Activated CD4-positive, alpha-beta memory T cell treated with anti-CD3 and anti-CD28 coated beads, Interleukin-2, amount 10 ng/mL, durations not matched to agents 7 days and 5 days (primary cell): ENCODE measurements at regions not wholly inside any gene's neighbourhood (a gene's known extent, or its start where the extent isn't known, plus 50 kb on each side); places are given as distances from the start of the nearest gene placed in this dataset.
"Not testable (repeated sequence)": the region's sequence is repeated elsewhere in the genome, so short reads cannot be mapped to it uniquely, and the experiment has no call there.

ENCODE experiments used
- CTCF ChIA-PET: fragments of 350-600 bp; sonication (Branson Sonifier 250); formaldehyde crosslinking; loops from one replicate; lab custom pipeline; 2021; ENCODE audit warnings: antibody characterized with exemption, inconsistent platforms; lab: Charles Lee
- POLR2A ChIA-PET: fragments of 350-600 bp; sonication (Branson Sonifier 250); formaldehyde crosslinking; loops from one replicate; lab custom pipeline; 2021; ENCODE audit warnings: antibody characterized with exemption; lab: Charles Lee
- DNase-seq: peaks from one replicate; pipeline ENCODE4 v3.0.0-alpha.2; 2020
- H3K27ac Mint-ChIP-seq: one replicate; pipeline ENCODE4 v1.8.0; 2021; ENCODE audit warnings: mild to moderate bottlenecking, mixed read lengths
- H3K27me3 Mint-ChIP-seq: one replicate; pipeline ENCODE4 v1.8.0; 2021; ENCODE audit warnings: mixed read lengths
- H3K36me3 Mint-ChIP-seq: one replicate; pipeline ENCODE4 v1.8.0; 2021; ENCODE audit warnings: low read depth, mixed read lengths
- H3K4me1 Mint-ChIP-seq: one replicate; pipeline ENCODE4 v1.8.0; 2021; ENCODE audit warnings: mixed read lengths
- H3K4me3 Mint-ChIP-seq: one replicate; pipeline ENCODE4 v1.8.0; 2021; ENCODE audit warnings: mild to moderate bottlenecking, mixed read lengths
- H3K9me3 Mint-ChIP-seq: one replicate; pipeline ENCODE4 v1.8.0; 2021; ENCODE audit warnings: mixed read lengths

- H3K36me3 Mint-ChIP-seq = no peaks in the 10 kb centered on the region
- POLR2A ChIA-PET = no interaction called here
- H3K9me3 Mint-ChIP-seq = peaks cover 4% of the 10 kb centered on the region
- CTCF ChIA-PET = no interaction called here
- DNase-seq = no peak
- no peaks in the 10 kb centered on the region for H3K4me1 Mint-ChIP-seq
- H3K27ac Mint-ChIP-seq = no peak overlapping the region
- H3K4me3 Mint-ChIP-seq = no peak overlapping the region
- peaks cover 5% of the 10 kb centered on the region for H3K27me3 Mint-ChIP-seq
Measured at GRCh38 chr12:112595410-112595809, 176.7 kb downstream of the PTPN11 start.

- H3K9me3 Mint-ChIP-seq = peaks cover 9% of the 10 kb centered on the region
- H3K27ac Mint-ChIP-seq = no peak overlapping the region
- CTCF ChIA-PET = no interaction called here
- no peak overlapping the region for H3K4me3 Mint-ChIP-seq
- no peaks in the 10 kb centered on the region for H3K4me1 Mint-ChIP-seq
- DNase-seq = no peak
- H3K36me3 Mint-ChIP-seq = no peaks in the 10 kb centered on the region
- H3K27me3 Mint-ChIP-seq = peaks cover 9% of the 10 kb centered on the region
- POLR2A ChIA-PET = no interaction called here
Measured at GRCh38 chr12:112597986-112598385, 179.2 kb downstream of the PTPN11 start.

GRCh38 chr12:112598626-112599025 lies 179.9 kb downstream of the PTPN11 start:
- CTCF ChIA-PET = no interaction called here
- Mint-ChIP-seq H3K27ac (no peak overlapping the region), H3K4me3 (no peak overlapping the region), H3K9me3 (peaks cover 9% of the 10 kb centered on the region), H3K27me3 (peaks cover 13% of the 10 kb centered on the region), H3K36me3 (no peaks in the 10 kb centered on the region), H3K4me1 (no peaks in the 10 kb centered on the region)
- POLR2A ChIA-PET = no interaction called here
- no peak for DNase-seq

- DNase-seq = no peak
- H3K27me3 Mint-ChIP-seq = peaks cover 12% of the 10 kb centered on the region
- H3K4me3 Mint-ChIP-seq = no peak overlapping the region
- H3K36me3 Mint-ChIP-seq = no peaks in the 10 kb centered on the region
- H3K4me1 Mint-ChIP-seq = no peaks in the 10 kb centered on the region
- ChIA-PET CTCF (no interaction called here), POLR2A (no interaction called here)
- H3K9me3 Mint-ChIP-seq = peaks cover 9% of the 10 kb centered on the region
- H3K27ac Mint-ChIP-seq = no peak overlapping the region
Measured at GRCh38 chr12:112599871-112600270, 181.1 kb downstream of the PTPN11 start.

GRCh38 chr12:112602150-112602549 lies 183.4 kb downstream of the PTPN11 start:
- peaks cover 14% of the 10 kb centered on the region for H3K27me3 Mint-ChIP-seq
- ChIA-PET POLR2A (no interaction called here), CTCF (no interaction called here)
- no peak for DNase-seq
- H3K36me3 Mint-ChIP-seq = no peaks in the 10 kb centered on the region
- H3K9me3 Mint-ChIP-seq = peaks cover 9% of the 10 kb centered on the region
- no peaks in the 10 kb centered on the region for H3K4me1 Mint-ChIP-seq
- no peak overlapping the region for H3K4me3 Mint-ChIP-seq
- H3K27ac Mint-ChIP-seq = no peak overlapping the region

- DNase-seq = no peak
- Mint-ChIP-seq H3K36me3 (no peaks in the 10 kb centered on the region), H3K27ac (no peak overlapping the region), H3K9me3 (no peaks in the 10 kb centered on the region), H3K27me3 (peaks cover 14% of the 10 kb centered on the region), H3K4me3 (no peak overlapping the region), H3K4me1 (no peaks in the 10 kb centered on the region)
- POLR2A ChIA-PET = no interaction called here
- CTCF ChIA-PET = no interaction called here
Measured at GRCh38 chr12:112606611-112607365, 184.8 kb upstream of the RPH3A start.

GRCh38 chr12:112607427-112607826 lies 184.1 kb upstream of the RPH3A start:
- no peaks in the 10 kb centered on the region for H3K9me3 Mint-ChIP-seq

GRCh38 chr12:112611908-112612307 lies 179.6 kb upstream of the RPH3A start:
- H3K4me1 Mint-ChIP-seq = no peaks in the 10 kb centered on the region
- POLR2A ChIA-PET = no interaction called here
- DNase-seq = no peak
- H3K9me3 Mint-ChIP-seq = no peaks in the 10 kb centered on the region
- no peaks in the 10 kb centered on the region for H3K36me3 Mint-ChIP-seq
- H3K27me3 Mint-ChIP-seq = peaks cover under 1% of the 10 kb centered on the region
- H3K4me3 Mint-ChIP-seq = no peak overlapping the region
- no peak overlapping the region for H3K27ac Mint-ChIP-seq
- CTCF ChIA-PET = no interaction called here

More at GRCh38 chr12:112607427-112607826, 184.1 kb upstream of the RPH3A start:
- H3K27ac Mint-ChIP-seq = no peak overlapping the region
- no peak for DNase-seq
- H3K4me3 Mint-ChIP-seq = no peak overlapping the region
- peaks cover 14% of the 10 kb centered on the region for H3K27me3 Mint-ChIP-seq
- CTCF ChIA-PET = no interaction called here
- H3K36me3 Mint-ChIP-seq = no peaks in the 10 kb centered on the region
- no peaks in the 10 kb centered on the region for H3K4me1 Mint-ChIP-seq
- POLR2A ChIA-PET = no interaction called here

GRCh38 chr12:112615196-112615595 lies 176.4 kb upstream of the RPH3A start:
- Mint-ChIP-seq H3K4me3 (no peak overlapping the region), H3K27me3 (peaks cover 4% of the 10 kb centered on the region), H3K27ac (no peak overlapping the region), H3K9me3 (no peaks in the 10 kb centered on the region), H3K36me3 (no peaks in the 10 kb centered on the region), H3K4me1 (no peaks in the 10 kb centered on the region)
- no peak for DNase-seq
- ChIA-PET POLR2A (no interaction called here), CTCF (no interaction called here)

GRCh38 chr12:112616469-112617152 lies 174.9 kb upstream of the RPH3A start:
- peaks cover 6% of the 10 kb centered on the region for H3K27me3 Mint-ChIP-seq

GRCh38 chr12:112617153-112617505 lies 174.4 kb upstream of the RPH3A start:
- no peak for DNase-seq
- ChIA-PET CTCF (no interaction called here), POLR2A (no interaction called here)
- Mint-ChIP-seq H3K4me1 (no peaks in the 10 kb centered on the region), H3K27me3 (peaks cover 6% of the 10 kb centered on the region), H3K9me3 (no peaks in the 10 kb centered on the region), H3K27ac (no peak overlapping the region), H3K36me3 (no peaks in the 10 kb centered on the region), H3K4me3 (no peak overlapping the region)

More at GRCh38 chr12:112616469-112617152, 174.9 kb upstream of the RPH3A start:
- Mint-ChIP-seq H3K27ac (no peak overlapping the region), H3K36me3 (no peaks in the 10 kb centered on the region), H3K9me3 (no peaks in the 10 kb centered on the region), H3K4me1 (no peaks in the 10 kb centered on the region), H3K4me3 (no peak overlapping the region)
- POLR2A ChIA-PET = no interaction called here
- CTCF ChIA-PET = no interaction called here
- DNase-seq = no peak

GRCh38 chr12:112627851-112628250 lies 163.7 kb upstream of the RPH3A start:
- Mint-ChIP-seq H3K27ac (no peak overlapping the region), H3K27me3 (peaks cover 10% of the 10 kb centered on the region)
- CTCF ChIA-PET = no interaction called here

GRCh38 chr12:112631974-112632373 lies 159.6 kb upstream of the RPH3A start:
- DNase-seq, H3K4me3 Mint-ChIP-seq, H3K4me1 Mint-ChIP-seq, CTCF ChIA-PET, POLR2A ChIA-PET, H3K36me3 Mint-ChIP-seq, H3K27ac Mint-ChIP-seq, H3K9me3 Mint-ChIP-seq: not testable (repeated sequence)
- peaks cover 12% of the 10 kb centered on the region for H3K27me3 Mint-ChIP-seq

More at GRCh38 chr12:112627851-112628250, 163.7 kb upstream of the RPH3A start:
- H3K4me1 Mint-ChIP-seq = no peaks in the 10 kb centered on the region
- H3K4me3 Mint-ChIP-seq = no peak overlapping the region
- no peaks in the 10 kb centered on the region for H3K36me3 Mint-ChIP-seq
- POLR2A ChIA-PET = no interaction called here
- DNase-seq = no peak
- no peaks in the 10 kb centered on the region for H3K9me3 Mint-ChIP-seq

GRCh38 chr12:112635036-112635435 lies 156.5 kb upstream of the RPH3A start:
- no peak for DNase-seq
- Mint-ChIP-seq H3K4me3 (no peak overlapping the region), H3K27me3 (peaks cover 4% of the 10 kb centered on the region), H3K4me1 (no peaks in the 10 kb centered on the region), H3K36me3 (no peaks in the 10 kb centered on the region), H3K9me3 (no peaks in the 10 kb centered on the region), H3K27ac (no peak overlapping the region)
- CTCF ChIA-PET = no interaction called here
- POLR2A ChIA-PET = no interaction called here
